Glutamatergic neuron (in vitro differentiated cells): ENCODE measurements at regions not wholly inside any gene's neighbourhood (a gene's known extent, or its start where the extent isn't known, plus 50 kb on each side); places are given as distances from the start of the nearest gene placed in this dataset.

ENCODE experiments used
- DNase-seq: peaks from one replicate; pipeline ENCODE4 v3.0.0; 2022
- H3K27ac Mint-ChIP-seq: one replicate; pipeline ENCODE4 v1.8.0; 2020; ENCODE audit warnings: mild to moderate bottlenecking, mixed read lengths, inconsistent platforms; ENCODE audit not compliant: unreplicated experiment
- H3K27me3 Mint-ChIP-seq: one replicate; pipeline ENCODE4 v1.8.0; 2020; ENCODE audit warnings: mild to moderate bottlenecking, moderate library complexity, mixed read lengths, inconsistent platforms; ENCODE audit not compliant: unreplicated experiment
- H3K36me3 Mint-ChIP-seq: one replicate; pipeline ENCODE4 v1.8.0; 2020; ENCODE audit warnings: mild to moderate bottlenecking, mixed read lengths, inconsistent platforms; ENCODE audit not compliant: unreplicated experiment
- H3K4me1 Mint-ChIP-seq: one replicate; pipeline ENCODE4 v1.8.0; 2020; ENCODE audit warnings: mild to moderate bottlenecking, low read depth, mixed read lengths, inconsistent platforms; ENCODE audit not compliant: unreplicated experiment
- H3K4me3 Mint-ChIP-seq: one replicate; pipeline ENCODE4 v1.8.0; 2020; ENCODE audit warnings: mild to moderate bottlenecking, mixed read lengths, inconsistent platforms; ENCODE audit not compliant: unreplicated experiment
- H3K9me3 Mint-ChIP-seq: one replicate; pipeline ENCODE4 v1.8.0; 2020; ENCODE audit warnings: mild to moderate bottlenecking, moderate library complexity, mixed read lengths, inconsistent platforms; ENCODE audit not compliant: unreplicated experiment
- TF ChIP-seq, protein P1 (sequence below): fragments of 200-600 bp; sonication (generic); IDR thresholded peaks from one replicate; pipeline ENCODE4 v1.5.0; 2021; ENCODE audit not compliant: partially characterized antibody, unreplicated experiment

DNA sequence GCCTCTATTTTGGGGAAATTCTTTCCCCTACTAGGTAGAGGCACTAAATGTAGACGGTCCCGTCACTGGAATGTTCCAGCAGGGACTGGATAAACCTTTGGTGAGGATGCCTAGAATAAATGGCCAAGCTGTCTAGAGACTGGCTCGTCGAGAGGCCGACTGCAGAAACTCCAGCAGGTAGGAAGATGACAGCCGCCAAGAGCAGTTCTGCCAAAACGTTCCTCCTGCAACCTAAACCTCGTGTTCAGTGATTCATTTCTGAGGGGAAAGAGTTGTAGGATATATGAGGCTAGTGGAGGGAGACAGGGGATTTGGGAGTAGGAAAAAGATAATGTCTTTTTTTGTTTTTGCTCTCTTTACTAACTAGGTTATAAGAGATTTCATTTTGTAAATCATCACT is 184.7 kb upstream of the GDF10 start:
- H3K4me3 Mint-ChIP-seq: no peak overlapping the region
- DNase-seq: no peak
- TF ChIP-seq, protein P1, sequence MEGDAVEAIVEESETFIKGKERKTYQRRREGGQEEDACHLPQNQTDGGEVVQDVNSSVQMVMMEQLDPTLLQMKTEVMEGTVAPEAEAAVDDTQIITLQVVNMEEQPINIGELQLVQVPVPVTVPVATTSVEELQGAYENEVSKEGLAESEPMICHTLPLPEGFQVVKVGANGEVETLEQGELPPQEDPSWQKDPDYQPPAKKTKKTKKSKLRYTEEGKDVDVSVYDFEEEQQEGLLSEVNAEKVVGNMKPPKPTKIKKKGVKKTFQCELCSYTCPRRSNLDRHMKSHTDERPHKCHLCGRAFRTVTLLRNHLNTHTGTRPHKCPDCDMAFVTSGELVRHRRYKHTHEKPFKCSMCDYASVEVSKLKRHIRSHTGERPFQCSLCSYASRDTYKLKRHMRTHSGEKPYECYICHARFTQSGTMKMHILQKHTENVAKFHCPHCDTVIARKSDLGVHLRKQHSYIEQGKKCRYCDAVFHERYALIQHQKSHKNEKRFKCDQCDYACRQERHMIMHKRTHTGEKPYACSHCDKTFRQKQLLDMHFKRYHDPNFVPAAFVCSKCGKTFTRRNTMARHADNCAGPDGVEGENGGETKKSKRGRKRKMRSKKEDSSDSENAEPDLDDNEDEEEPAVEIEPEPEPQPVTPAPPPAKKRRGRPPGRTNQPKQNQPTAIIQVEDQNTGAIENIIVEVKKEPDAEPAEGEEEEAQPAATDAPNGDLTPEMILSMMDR: no peak
- no peaks in the 10 kb centered on the region for H3K4me1 Mint-ChIP-seq
- peaks cover 3% of the 10 kb centered on the region for H3K27me3 Mint-ChIP-seq
- no peak overlapping the region for H3K27ac Mint-ChIP-seq
- H3K9me3 Mint-ChIP-seq: no peaks in the 10 kb centered on the region
- no peaks in the 10 kb centered on the region for H3K36me3 Mint-ChIP-seq

- Mint-ChIP-seq H3K27me3 (peaks cover 3% of the 10 kb centered on the region), H3K4me3 (no peak overlapping the region), H3K36me3 (no peaks in the 10 kb centered on the region), H3K4me1 (no peaks in the 10 kb centered on the region), H3K27ac (no peak overlapping the region), H3K9me3 (no peaks in the 10 kb centered on the region)
- TF ChIP-seq, protein P1: no peak
- no peak for DNase-seq
Observed at GRCh38 chr10:47116445-47116844, 183.6 kb upstream of the GDF10 start.

- Mint-ChIP-seq H3K4me3 (no peak overlapping the region), H3K36me3 (no peaks in the 10 kb centered on the region), H3K27ac (no peak overlapping the region), H3K9me3 (no peaks in the 10 kb centered on the region), H3K27me3 (peaks cover 3% of the 10 kb centered on the region), H3K4me1 (no peaks in the 10 kb centered on the region)
- TF ChIP-seq, protein P1: no peak
- no peak for DNase-seq
Observed at GRCh38 chr10:47118326-47118725, 181.7 kb upstream of the GDF10 start.

DNA sequence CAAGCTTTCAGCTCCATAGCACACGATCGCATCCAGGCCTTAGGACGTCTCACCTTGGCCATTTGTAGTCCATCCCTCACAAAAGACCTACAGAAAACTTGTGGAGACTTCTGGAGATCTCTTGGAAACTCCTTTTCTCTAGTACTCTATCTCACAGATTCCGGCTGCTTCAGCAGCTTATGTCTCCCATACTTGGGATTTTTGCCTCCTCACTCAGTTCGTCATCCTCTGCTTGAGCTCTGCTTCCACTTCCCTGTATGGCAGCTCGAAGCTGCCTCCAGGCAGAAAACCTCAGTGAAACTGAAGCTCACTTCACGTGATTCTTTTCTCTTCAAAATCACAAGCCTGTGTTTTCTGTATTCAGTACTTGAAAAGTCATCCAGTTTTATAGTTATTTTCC is 178.7 kb upstream of the GDF10 start:
- Mint-ChIP-seq H3K9me3 (peaks cover 3% of the 10 kb centered on the region), H3K36me3 (no peaks in the 10 kb centered on the region), H3K4me1 (no peaks in the 10 kb centered on the region), H3K27me3 (no peaks in the 10 kb centered on the region), H3K4me3 (no peak overlapping the region), H3K27ac (no peak overlapping the region)
- no peak for DNase-seq
- TF ChIP-seq, protein P1: no peak

DNA sequence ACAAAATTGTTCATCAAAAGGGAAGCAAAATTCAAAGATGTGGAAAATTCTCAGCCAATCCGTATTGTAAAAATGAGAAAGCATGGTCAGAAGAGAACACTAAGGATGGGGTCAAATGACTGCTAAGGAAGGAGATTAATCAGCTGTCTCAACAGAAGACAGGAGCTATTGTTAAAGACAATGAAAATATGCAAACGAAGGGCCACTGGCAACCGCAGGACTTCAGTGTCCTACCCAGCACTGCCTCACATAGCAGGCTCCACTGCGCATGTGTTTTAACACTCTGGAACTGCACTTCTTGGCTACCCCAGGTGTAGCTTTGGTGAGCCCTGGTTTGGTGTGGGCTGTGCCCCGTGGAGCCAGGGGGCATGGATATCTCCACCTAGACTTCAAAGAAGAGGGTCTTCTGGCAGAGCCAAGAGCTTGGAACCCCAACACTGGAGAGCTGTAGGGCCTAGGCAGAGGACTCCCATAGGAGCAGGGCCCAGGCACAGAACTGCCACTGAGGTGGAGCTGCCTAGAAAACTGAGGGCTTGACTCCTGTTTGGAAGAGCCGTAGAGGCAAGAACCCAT is 176.2 kb upstream of the GDF10 start:
- no peak overlapping the region for H3K4me3 Mint-ChIP-seq
- H3K36me3 Mint-ChIP-seq: no peaks in the 10 kb centered on the region
- DNase-seq: no peak
- peaks cover 3% of the 10 kb centered on the region for H3K9me3 Mint-ChIP-seq
- H3K27ac Mint-ChIP-seq: no peak overlapping the region
- no peaks in the 10 kb centered on the region for H3K27me3 Mint-ChIP-seq
- H3K4me1 Mint-ChIP-seq: no peaks in the 10 kb centered on the region
- TF ChIP-seq, protein P1: no peak
